ENCODE measurements at regions not wholly inside any gene's neighbourhood (a gene's known extent, or its start where the extent isn't known, plus 50 kb on each side); places are given as distances from the start of the nearest gene placed in this dataset.

GRCh38 chrX:145694048-145694447, 123.6 kb upstream of the SLITRK2 start:
- Histone ChIP-seq H3K9me3 (ENCODE audit: insufficient read depth, low read depth, low read length) (no peaks in the 10 kb centered on the region), H3K27me3 (ENCODE audit: insufficient read depth, low read length, poor library complexity, severe bottlenecking) (no peaks in the 10 kb centered on the region), H3K4me1 (ENCODE audit: insufficient read depth, low read length, poor library complexity, severe bottlenecking) (no peaks in the 10 kb centered on the region), H3K9ac (ENCODE audit: low read depth, low read length, poor library complexity, severe bottlenecking) (no peak overlapping the region), H2AFZ (ENCODE audit: low read length) (no peak overlapping the region), H3K4me2 (ENCODE audit: low read depth, low read length, poor library complexity, severe bottlenecking) (no peak overlapping the region), H4K20me1 (ENCODE audit: insufficient read depth, low read length, poor library complexity, severe bottlenecking) (no peaks in the 10 kb centered on the region), H3K9me2 (replicated peaks; ENCODE audit: low read depth, low read length) (no peaks in the 10 kb centered on the region), H3K4me3 (ENCODE audit: low read length, poor library complexity, severe bottlenecking) (no peak overlapping the region), H3K36me3 (ENCODE audit: insufficient read depth, low read length) (no peaks in the 10 kb centered on the region), H3K79me2 (ENCODE audit: insufficient read depth, low read length) (no peaks in the 10 kb centered on the region), H3F3A (ENCODE audit: low read depth) (no peaks in the 10 kb centered on the region)
- no peak for TF ChIP-seq CTCF (conservative IDR thresholded peaks at IDR 0.05; ENCODE audit: low read length)
- no peak for TF ChIP-seq EZH2phosphoT487 (IDR thresholded peaks at IDR 0.05; ENCODE audit: borderline replicate concordance)

GRCh38 chrX:145715641-145716138, 101.9 kb upstream of the SLITRK2 start:
- Histone ChIP-seq H3K4me3 (ENCODE audit: low read length, poor library complexity, severe bottlenecking) (no peak overlapping the region), H3K9ac (ENCODE audit: low read depth, low read length, poor library complexity, severe bottlenecking) (no peak overlapping the region)

DNA sequence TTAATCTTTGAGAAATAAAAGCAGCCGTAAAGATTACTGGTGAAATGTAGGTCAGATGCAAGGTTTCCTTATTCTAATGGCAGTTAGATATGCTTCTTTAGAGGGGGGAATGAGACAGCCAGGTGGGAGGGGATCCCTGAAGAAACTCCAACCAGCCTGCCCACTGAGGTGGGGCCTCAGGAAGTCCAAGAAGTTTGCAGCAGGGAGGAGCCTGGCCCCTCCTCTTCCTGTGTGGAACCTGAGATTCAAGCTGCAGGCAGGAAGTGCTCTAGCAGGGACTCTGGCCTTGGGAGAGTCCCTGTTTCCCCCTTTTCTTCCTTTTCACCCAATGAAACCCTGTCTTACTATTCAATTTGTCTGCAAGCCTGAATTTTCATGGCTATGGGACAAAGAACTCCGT, 101.4 kb upstream of the SLITRK2 start:
- no peaks in the 10 kb centered on the region for H3K9me3 ChIP-seq (ENCODE audit: insufficient read depth, low read depth, low read length)
- H3K79me2 ChIP-seq (ENCODE audit: insufficient read depth, low read length): no peaks in the 10 kb centered on the region
- no peaks in the 10 kb centered on the region for H3K27me3 ChIP-seq (ENCODE audit: insufficient read depth, low read length, poor library complexity, severe bottlenecking)
- no peaks in the 10 kb centered on the region for H3K9me2 ChIP-seq (replicated peaks; ENCODE audit: low read depth, low read length)
- H4K20me1 ChIP-seq (ENCODE audit: insufficient read depth, low read length, poor library complexity, severe bottlenecking): no peaks in the 10 kb centered on the region
- no peak for TF ChIP-seq EZH2phosphoT487 (IDR thresholded peaks at IDR 0.05; ENCODE audit: borderline replicate concordance)
- TF ChIP-seq CTCF (conservative IDR thresholded peaks at IDR 0.05; ENCODE audit: low read length): no peak
- H2AFZ ChIP-seq (ENCODE audit: low read length): no peak overlapping the region
- H3K4me3 ChIP-seq (ENCODE audit: low read length, poor library complexity, severe bottlenecking): no peak overlapping the region
- no peak overlapping the region for H3K9ac ChIP-seq (ENCODE audit: low read depth, low read length, poor library complexity, severe bottlenecking)
- no peaks in the 10 kb centered on the region for H3F3A ChIP-seq (ENCODE audit: low read depth)
- no peak overlapping the region for H3K4me2 ChIP-seq (ENCODE audit: low read depth, low read length, poor library complexity, severe bottlenecking)
- no peaks in the 10 kb centered on the region for H3K36me3 ChIP-seq (ENCODE audit: insufficient read depth, low read length)
- H3K4me1 ChIP-seq (ENCODE audit: insufficient read depth, low read length, poor library complexity, severe bottlenecking): no peaks in the 10 kb centered on the region

More at GRCh38 chrX:145715641-145716138, 101.9 kb upstream of the SLITRK2 start:
- Histone ChIP-seq H3K4me2 (ENCODE audit: low read depth, low read length, poor library complexity, severe bottlenecking) (no peak overlapping the region), H3K79me2 (ENCODE audit: insufficient read depth, low read length) (no peaks in the 10 kb centered on the region), H3K9me3 (ENCODE audit: insufficient read depth, low read depth, low read length) (no peaks in the 10 kb centered on the region), H4K20me1 (ENCODE audit: insufficient read depth, low read length, poor library complexity, severe bottlenecking) (no peaks in the 10 kb centered on the region), H3K36me3 (ENCODE audit: insufficient read depth, low read length) (no peaks in the 10 kb centered on the region), H2AFZ (ENCODE audit: low read length) (no peak overlapping the region), H3K27me3 (ENCODE audit: insufficient read depth, low read length, poor library complexity, severe bottlenecking) (no peaks in the 10 kb centered on the region), H3K4me1 (ENCODE audit: insufficient read depth, low read length, poor library complexity, severe bottlenecking) (no peaks in the 10 kb centered on the region), H3F3A (ENCODE audit: low read depth) (no peaks in the 10 kb centered on the region), H3K9me2 (replicated peaks; ENCODE audit: low read depth, low read length) (no peaks in the 10 kb centered on the region)
- TF ChIP-seq CTCF (conservative IDR thresholded peaks at IDR 0.05; ENCODE audit: low read length): no peak
- TF ChIP-seq EZH2phosphoT487 (IDR thresholded peaks at IDR 0.05; ENCODE audit: borderline replicate concordance): no peak
